Activated CD4-positive, alpha-beta T cell treated with anti-CD3 and anti-CD28 coated beads, Interleukin-2, amount 50 U/mL, for 4 hours (primary cell): ENCODE measurements at regions not wholly inside any gene's neighbourhood (a gene's known extent, or its start where the extent isn't known, plus 50 kb on each side); places are given as distances from the start of the nearest gene placed in this dataset.
"Not testable (repeated sequence)": the region's sequence is repeated elsewhere in the genome, so short reads cannot be mapped to it uniquely, and the experiment has no call there.

Source experiments
- DNase-seq, 2 experiments: peaks; one replicate each; pipeline ENCODE4 v3.0.0-alpha.2; 2020

- not testable (repeated sequence) for DNase-seq
Observed at GRCh38 chr4:131734851-131735385, 1414.2 kb upstream of the PCDH10 start.

GRCh38 chr4:131738991-131739390 is 1410.1 kb upstream of the PCDH10 start:
- DNase-seq, result not testable (repeated sequence)

GRCh38 chr4:131741836-131742235 is 1407.3 kb upstream of the PCDH10 start:
- DNase-seq, result not testable (repeated sequence)

GRCh38 chr4:131742536-131743205 is 1406.4 kb upstream of the PCDH10 start:
- not testable (repeated sequence) for DNase-seq

- DNase-seq, result not testable (repeated sequence)
Observed at GRCh38 chr4:131743348-131743747, 1405.7 kb upstream of the PCDH10 start.

GRCh38 chr4:131747203-131747602 is 1401.9 kb upstream of the PCDH10 start:
- DNase-seq, result not testable (repeated sequence)

- not testable (repeated sequence) for DNase-seq
Observed at GRCh38 chr4:131749224-131749623, 1399.9 kb upstream of the PCDH10 start.

GRCh38 chr4:131750006-131750405 is 1399.1 kb upstream of the PCDH10 start:
- DNase-seq, result not testable (repeated sequence)

GRCh38 chr4:131750469-131750868 is 1398.6 kb upstream of the PCDH10 start:
- DNase-seq, result not testable (repeated sequence)

GRCh38 chr4:131762234-131762633 is 1386.9 kb upstream of the PCDH10 start:
- not testable (repeated sequence) for DNase-seq

GRCh38 chr4:131764730-131765129 is 1384.4 kb upstream of the PCDH10 start:
- no peak for DNase-seq

GRCh38 chr4:131774382-131774781 is 1374.7 kb upstream of the PCDH10 start:
- DNase-seq, result not testable (repeated sequence)

- not testable (repeated sequence) for DNase-seq
Observed at GRCh38 chr4:131810565-131810964, 1338.5 kb upstream of the PCDH10 start.
